ENCODE measurements at regions not wholly inside any gene's neighbourhood (a gene's known extent, or its start where the extent isn't known, plus 50 kb on each side); places are given as distances from the start of the nearest gene placed in this dataset.

DNA sequence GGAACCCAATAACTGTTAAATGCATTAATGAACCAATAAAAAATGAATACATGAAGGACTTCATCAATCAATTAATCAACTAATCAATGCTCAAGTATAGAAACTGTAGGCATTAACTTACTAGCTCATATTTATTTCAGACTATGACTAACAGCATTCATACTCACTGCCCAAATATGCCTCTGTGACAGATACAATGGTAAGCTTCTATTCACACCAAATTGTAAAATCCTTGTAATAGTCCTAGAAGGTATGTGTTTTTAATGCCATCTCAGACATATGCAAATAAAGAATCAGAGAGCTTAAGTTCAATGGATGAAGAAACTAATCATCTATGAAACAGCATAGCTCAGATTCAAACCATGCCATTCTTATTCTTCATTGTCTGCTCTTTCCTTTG, 1253.6 kb upstream of the TENM4 start:
- H3K18ac ChIP-seq (ENCODE audit: insufficient read length, low read depth, low read length): no peak overlapping the region
- no peaks in the 10 kb centered on the region for H3K36me3 Mint-ChIP-seq (ENCODE audit: insufficient read depth in 1 of 3, low read depth in 3 of 3)
- no peak overlapping the region for H3K14ac ChIP-seq (ENCODE audit: insufficient read depth, low read length)
- H3K27me3 ChIP-seq (ENCODE audit: insufficient read depth, low read length): no peaks in the 10 kb centered on the region
- H3K4me1 ChIP-seq (ENCODE audit: insufficient read depth, low read length): no peaks in the 10 kb centered on the region
- no peak overlapping the region for H2BK20ac ChIP-seq (ENCODE audit: low read depth, low read length, poor library complexity, severe bottlenecking)
- no peak overlapping the region for H3K9ac ChIP-seq (ENCODE audit: extremely low read depth, insufficient read length, low read length)
- no peak overlapping the region for H4K91ac ChIP-seq (ENCODE audit: insufficient read length, low read depth, low read length)
- H2BK5ac ChIP-seq (ENCODE audit: insufficient read length, low read length): no peak overlapping the region
- no peak overlapping the region for H3T11ph ChIP-seq (ENCODE audit: low read length)
- no peak for DNase-seq
- H3K79me2 ChIP-seq (ENCODE audit: insufficient read depth, low read length): no peaks in the 10 kb centered on the region
- H3K79me1 ChIP-seq (ENCODE audit: insufficient read depth, low read depth, low read length, poor library complexity, severe bottlenecking): no peaks in the 10 kb centered on the region
- TF ChIP-seq, protein P1, sequence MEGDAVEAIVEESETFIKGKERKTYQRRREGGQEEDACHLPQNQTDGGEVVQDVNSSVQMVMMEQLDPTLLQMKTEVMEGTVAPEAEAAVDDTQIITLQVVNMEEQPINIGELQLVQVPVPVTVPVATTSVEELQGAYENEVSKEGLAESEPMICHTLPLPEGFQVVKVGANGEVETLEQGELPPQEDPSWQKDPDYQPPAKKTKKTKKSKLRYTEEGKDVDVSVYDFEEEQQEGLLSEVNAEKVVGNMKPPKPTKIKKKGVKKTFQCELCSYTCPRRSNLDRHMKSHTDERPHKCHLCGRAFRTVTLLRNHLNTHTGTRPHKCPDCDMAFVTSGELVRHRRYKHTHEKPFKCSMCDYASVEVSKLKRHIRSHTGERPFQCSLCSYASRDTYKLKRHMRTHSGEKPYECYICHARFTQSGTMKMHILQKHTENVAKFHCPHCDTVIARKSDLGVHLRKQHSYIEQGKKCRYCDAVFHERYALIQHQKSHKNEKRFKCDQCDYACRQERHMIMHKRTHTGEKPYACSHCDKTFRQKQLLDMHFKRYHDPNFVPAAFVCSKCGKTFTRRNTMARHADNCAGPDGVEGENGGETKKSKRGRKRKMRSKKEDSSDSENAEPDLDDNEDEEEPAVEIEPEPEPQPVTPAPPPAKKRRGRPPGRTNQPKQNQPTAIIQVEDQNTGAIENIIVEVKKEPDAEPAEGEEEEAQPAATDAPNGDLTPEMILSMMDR (conservative IDR thresholded peaks at IDR 0.05): no peak
- no peaks in the 10 kb centered on the region for H3K23me2 ChIP-seq (ENCODE audit: insufficient read length, low read depth, low read length, poor library complexity, severe bottlenecking)
- no peak overlapping the region for H2BK120ac ChIP-seq (ENCODE audit: low read depth, low read length, poor library complexity, severe bottlenecking)
- H2AFZ ChIP-seq (ENCODE audit: low read length): no peak overlapping the region
- no peak overlapping the region for H4K5ac ChIP-seq (ENCODE audit: insufficient read length, low read depth, low read length)
- H3K9me3 ChIP-seq (ENCODE audit: control insufficient read depth, low read depth, low read length): no peaks in the 10 kb centered on the region
- H3K4ac ChIP-seq (ENCODE audit: low read depth, low read length): no peak overlapping the region
- H3K9me3 Mint-ChIP-seq: no peaks in the 10 kb centered on the region
- H3K23ac ChIP-seq (ENCODE audit: insufficient read length, low read depth, low read length): no peak overlapping the region
- H3K56ac ChIP-seq (ENCODE audit: insufficient read length, low read depth, low read length): no peak overlapping the region
- H3K27ac Mint-ChIP-seq: no peak overlapping the region
- H2BK12ac ChIP-seq (ENCODE audit: insufficient read length, low read depth, low read length): no peak overlapping the region
- H2BK15ac ChIP-seq (ENCODE audit: low read depth, low read length): no peak overlapping the region
- H3K4me3 Mint-ChIP-seq: no peak overlapping the region
- no peak overlapping the region for H2AK5ac ChIP-seq (ENCODE audit: insufficient read length, low read length)
- peaks cover 2 to 3% of the 10 kb centered on the region in 2 experiments; a peak in 3 of 4 replicates for H3K4me1 Mint-ChIP-seq
- H3K27me3 Mint-ChIP-seq (ENCODE audit: low read depth): no peaks in the 10 kb centered on the region
- H4K8ac ChIP-seq (replicated peaks; ENCODE audit: insufficient read length, low read depth, low read length): no peak overlapping the region
- no peak overlapping the region for H3K4me2 ChIP-seq (ENCODE audit: insufficient read depth, insufficient read length, low read length)
- no peak overlapping the region for H3K27ac ChIP-seq (ENCODE audit: insufficient read length, low read depth, low read length)
- H4K20me1 ChIP-seq (ENCODE audit: control insufficient read depth, insufficient read depth, insufficient read length): no peaks in the 10 kb centered on the region

All from H9 (cell line).